ENCODE measurements at regions not wholly inside any gene's neighbourhood (a gene's known extent, or its start where the extent isn't known, plus 50 kb on each side); places are given as distances from the start of the nearest gene placed in this dataset.

DNA sequence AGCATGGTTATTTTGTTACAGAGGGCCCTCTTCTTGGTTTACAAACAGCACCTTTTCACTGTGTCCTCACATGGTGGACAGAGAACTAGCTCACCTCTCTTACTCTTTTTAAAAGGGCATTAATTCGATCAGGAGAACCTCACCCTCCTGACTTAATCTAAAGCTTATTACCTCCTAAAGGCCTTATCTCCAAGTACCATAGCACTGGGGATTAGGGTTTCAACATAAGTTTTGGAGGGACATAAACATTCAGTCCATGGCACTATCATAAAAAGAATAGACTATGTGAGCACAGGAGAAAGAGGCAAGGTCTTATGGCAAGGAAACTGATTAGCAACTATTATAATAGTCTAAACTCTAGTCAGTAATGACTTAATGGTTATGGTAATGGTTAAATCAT is 736.2 kb upstream of the ADGRB3 start:
- Histone ChIP-seq H3K4me3 (ENCODE audit: low read length) (no peak overlapping the region), H3K4me1 (ENCODE audit: control insufficient read depth, insufficient read depth, low read length) (no peaks in the 10 kb centered on the region), H3K9me3 (ENCODE audit: control insufficient read depth, insufficient read depth, low read length) (no peaks in the 10 kb centered on the region), H3K36me3 (ENCODE audit: control insufficient read depth, insufficient read depth, low read length) (no peaks in the 10 kb centered on the region), H3K27me3 (ENCODE audit: control insufficient read depth, insufficient read depth, low read length) (no peaks in the 10 kb centered on the region), H3K27ac (ENCODE audit: low read length) (no peak overlapping the region)
- H3K4me1 Mint-ChIP-seq = no peaks in the 10 kb centered on the region
- no peak overlapping the region for H3K4me3 Mint-ChIP-seq
- DNase-seq = no peak
- no peak for ATAC-seq
- H3K9me3 Mint-ChIP-seq = peaks cover 16 to 29% of the 10 kb centered on the region in 2 donors
- TF ChIP-seq, protein P1, sequence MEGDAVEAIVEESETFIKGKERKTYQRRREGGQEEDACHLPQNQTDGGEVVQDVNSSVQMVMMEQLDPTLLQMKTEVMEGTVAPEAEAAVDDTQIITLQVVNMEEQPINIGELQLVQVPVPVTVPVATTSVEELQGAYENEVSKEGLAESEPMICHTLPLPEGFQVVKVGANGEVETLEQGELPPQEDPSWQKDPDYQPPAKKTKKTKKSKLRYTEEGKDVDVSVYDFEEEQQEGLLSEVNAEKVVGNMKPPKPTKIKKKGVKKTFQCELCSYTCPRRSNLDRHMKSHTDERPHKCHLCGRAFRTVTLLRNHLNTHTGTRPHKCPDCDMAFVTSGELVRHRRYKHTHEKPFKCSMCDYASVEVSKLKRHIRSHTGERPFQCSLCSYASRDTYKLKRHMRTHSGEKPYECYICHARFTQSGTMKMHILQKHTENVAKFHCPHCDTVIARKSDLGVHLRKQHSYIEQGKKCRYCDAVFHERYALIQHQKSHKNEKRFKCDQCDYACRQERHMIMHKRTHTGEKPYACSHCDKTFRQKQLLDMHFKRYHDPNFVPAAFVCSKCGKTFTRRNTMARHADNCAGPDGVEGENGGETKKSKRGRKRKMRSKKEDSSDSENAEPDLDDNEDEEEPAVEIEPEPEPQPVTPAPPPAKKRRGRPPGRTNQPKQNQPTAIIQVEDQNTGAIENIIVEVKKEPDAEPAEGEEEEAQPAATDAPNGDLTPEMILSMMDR (IDR thresholded peaks at IDR 0.05) = no peak
- WGBS (ENCODE audit: insufficient coverage) = 60% methylated on average over 1 of the region's 1 CpG
- peaks cover 27% of the 10 kb centered on the region for H3K36me3 Mint-ChIP-seq
- no peaks in the 10 kb centered on the region for H3K27me3 Mint-ChIP-seq (ENCODE audit: low read depth in 2 of 2)
- intact Hi-C loops (cut with micrococcal nuclease) = no loop called here
- no peak overlapping the region for H3K27ac Mint-ChIP-seq

DNA sequence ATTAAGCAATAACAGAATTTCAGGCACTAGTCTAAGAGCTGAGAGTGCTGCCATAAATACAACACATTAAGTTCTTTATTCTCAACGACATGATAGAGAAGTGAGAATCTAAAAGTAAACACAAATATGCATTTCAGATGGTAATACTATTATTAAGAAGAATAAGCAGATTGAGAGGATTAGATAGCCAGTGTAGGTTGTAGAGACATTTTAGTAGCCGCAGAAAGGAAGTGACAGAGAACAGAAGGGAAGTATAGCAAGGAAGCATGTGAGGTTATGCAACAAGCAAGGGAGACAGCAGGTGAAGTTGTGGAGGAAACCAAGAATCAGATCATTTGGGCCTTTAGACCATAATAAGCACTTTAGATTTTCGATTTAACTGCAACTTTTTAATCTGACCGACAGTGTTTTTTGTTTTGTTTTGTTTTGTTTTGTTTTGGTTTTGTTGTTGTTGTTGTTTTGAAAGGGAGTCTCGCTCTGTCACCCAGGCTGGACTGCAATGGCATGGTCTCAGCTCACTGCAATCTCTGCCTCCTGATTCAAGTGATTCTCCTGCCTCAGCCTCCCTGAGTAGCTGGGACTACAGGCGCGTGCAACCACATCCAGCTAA is 737.0 kb upstream of the ADGRB3 start:
- Histone ChIP-seq H3K4me3 (ENCODE audit: low read length) (no peak overlapping the region), H3K9me3 (ENCODE audit: control insufficient read depth, insufficient read depth, low read length) (no peaks in the 10 kb centered on the region), H3K27me3 (ENCODE audit: control insufficient read depth, insufficient read depth, low read length) (no peaks in the 10 kb centered on the region), H3K36me3 (ENCODE audit: control insufficient read depth, insufficient read depth, low read length) (no peaks in the 10 kb centered on the region), H3K4me1 (ENCODE audit: control insufficient read depth, insufficient read depth, low read length) (no peaks in the 10 kb centered on the region), H3K27ac (ENCODE audit: low read length) (no peak overlapping the region)
- Mint-ChIP-seq H3K4me3 (no peak overlapping the region), H3K27me3 (ENCODE audit: low read depth in 2 of 2) (no peaks in the 10 kb centered on the region), H3K9me3 (peaks cover 16 to 23% of the 10 kb centered on the region in 2 donors), H3K4me1 (no peaks in the 10 kb centered on the region), H3K36me3 (peaks cover 22% of the 10 kb centered on the region), H3K27ac (no peak overlapping the region)
- TF ChIP-seq, protein P1 (IDR thresholded peaks at IDR 0.05) = no peak
- intact Hi-C loops (cut with micrococcal nuclease) = no loop called here
- DNase-seq = no peak
- 73% methylated on average over 6 of the region's 7 CpGs for WGBS (ENCODE audit: insufficient coverage)
- no peak for ATAC-seq

DNA sequence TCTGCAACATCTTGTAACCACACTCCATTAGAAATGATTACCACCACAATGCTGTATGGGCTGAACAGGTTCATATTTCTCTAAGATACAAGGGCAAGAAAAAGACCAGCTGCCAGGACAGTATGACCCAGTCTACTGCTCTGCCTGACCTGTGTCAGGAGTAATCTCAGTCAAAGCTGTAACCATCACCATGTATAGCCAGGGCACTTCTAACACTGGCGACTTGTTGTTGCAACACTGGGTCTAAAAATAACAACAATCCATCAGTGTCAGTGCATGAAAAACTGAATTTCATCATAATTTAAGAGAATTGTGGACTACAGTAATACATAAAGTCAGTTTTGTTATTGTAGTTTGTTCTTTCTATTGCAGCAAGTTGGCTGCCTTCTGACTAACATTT is 738.6 kb upstream of the ADGRB3 start:
- TF ChIP-seq, protein P1 (IDR thresholded peaks at IDR 0.05) = no peak
- H3K27ac Mint-ChIP-seq = no peak overlapping the region
- Histone ChIP-seq H3K9me3 (ENCODE audit: control insufficient read depth, insufficient read depth, low read length) (no peaks in the 10 kb centered on the region), H3K4me1 (ENCODE audit: control insufficient read depth, insufficient read depth, low read length) (no peaks in the 10 kb centered on the region), H3K36me3 (ENCODE audit: control insufficient read depth, insufficient read depth, low read length) (no peaks in the 10 kb centered on the region), H3K4me3 (ENCODE audit: low read length) (no peak overlapping the region), H3K27ac (ENCODE audit: low read length) (no peak overlapping the region), H3K27me3 (ENCODE audit: control insufficient read depth, insufficient read depth, low read length) (no peaks in the 10 kb centered on the region)
- H3K4me3 Mint-ChIP-seq = no peak overlapping the region
- 45% methylated on average over 1 of the region's 1 CpG for WGBS (ENCODE audit: insufficient coverage)
- peaks cover 12 to 17% of the 10 kb centered on the region in 2 donors for H3K9me3 Mint-ChIP-seq
- H3K36me3 Mint-ChIP-seq = peaks cover 5% of the 10 kb centered on the region
- intact Hi-C loops (cut with micrococcal nuclease) = no loop called here
- ATAC-seq (no peak), DNase-seq (no peak)
- no peaks in the 10 kb centered on the region for H3K4me1 Mint-ChIP-seq
- no peaks in the 10 kb centered on the region for H3K27me3 Mint-ChIP-seq (ENCODE audit: low read depth in 2 of 2)

DNA sequence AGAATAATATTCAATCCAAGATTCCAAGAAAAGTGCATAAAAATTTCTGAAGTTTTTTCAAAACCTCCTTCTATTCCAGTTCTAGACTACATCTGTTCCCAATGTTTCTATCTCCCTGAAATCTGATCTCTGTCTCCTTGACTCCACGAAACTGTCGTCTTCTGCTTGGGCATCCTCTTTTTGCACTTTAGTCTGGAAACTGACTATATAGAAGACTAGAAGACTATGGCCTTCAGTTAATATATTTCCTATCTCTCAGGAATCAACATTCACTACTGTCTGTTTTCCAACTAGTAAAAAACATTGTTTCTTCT is 745.4 kb upstream of the ADGRB3 start:
- no peaks in the 10 kb centered on the region for H3K27me3 ChIP-seq (ENCODE audit: control insufficient read depth, insufficient read depth, low read length)
- H3K27ac ChIP-seq (ENCODE audit: low read length) = no peak overlapping the region
- Mint-ChIP-seq H3K4me3 (no peak overlapping the region), H3K4me1 (no peaks in the 10 kb centered on the region), H3K27ac (no peak overlapping the region), H3K9me3 (peaks cover 13 to 15% of the 10 kb centered on the region in 2 donors), H3K27me3 (ENCODE audit: low read depth in 2 of 2) (no peaks in the 10 kb centered on the region), H3K36me3 (no peaks in the 10 kb centered on the region)
- DNase-seq (no peak), ATAC-seq (no peak)
- WGBS (ENCODE audit: insufficient coverage) = 89% methylated on average over 2 of the region's 2 CpGs
- no peaks in the 10 kb centered on the region for H3K36me3 ChIP-seq (ENCODE audit: control insufficient read depth, insufficient read depth, low read length)
- no peaks in the 10 kb centered on the region for H3K4me1 ChIP-seq (ENCODE audit: control insufficient read depth, insufficient read depth, low read length)
- no peak overlapping the region for H3K4me3 ChIP-seq (ENCODE audit: low read length)
- peaks cover 16% of the 10 kb centered on the region for H3K9me3 ChIP-seq (ENCODE audit: control insufficient read depth, insufficient read depth, low read length)
- TF ChIP-seq, protein P1 (IDR thresholded peaks at IDR 0.05) = no peak
- intact Hi-C loops (cut with micrococcal nuclease) = no loop called here
